Right lobe of liver (tissue), 6 donors: ENCODE measurements at regions not wholly inside any gene's neighbourhood (a gene's known extent, or its start where the extent isn't known, plus 50 kb on each side); places are given as distances from the start of the nearest gene placed in this dataset.

Experiments
- ATAC-seq, 4 donors: fragments of 200-7000 bp; cut with Tn5 transposase; one replicate each; pipeline ENCODE4 v1.9.1; 2020; ENCODE audit warnings: mild to moderate bottlenecking in 4 of 4, moderate library complexity in 4 of 4
- DNase-seq, 3 donors: peaks; one replicate each; pipeline ENCODE4 v3.0.0-alpha.2; 2020
- H3K27ac ChIP-seq, 3 donors: fragments of 200-600 bp; one replicate each; pipeline ENCODE4 v1.8.0; 2022
- H3K27me3 ChIP-seq, 2 donors: fragments of 200-600 bp; one replicate each; pipeline ENCODE4 v1.8.0; 2022
- H3K36me3 ChIP-seq, 4 donors: fragments of 200-600 bp; sonication (generic) in 1 of 4; one replicate each; pipeline versions ENCODE4 v1.5.1 to v1.8.0; 2017 to 2022; ENCODE audit warnings: control low read depth in 1 of 4
- H3K4me1 ChIP-seq, 4 donors: fragments of 200-600 bp; sonication (generic) in 1 of 4; one replicate each; pipeline versions ENCODE4 v1.5.1 to v1.8.0; 2017 to 2022; ENCODE audit warnings: control low read depth in 1 of 4
- H3K4me3 ChIP-seq, 3 donors: fragments of 200-600 bp; one replicate each; pipeline ENCODE4 v1.8.0; 2022
- H3K9me3 ChIP-seq, 4 donors: fragments of 200-600 bp; sonication (generic) in 1 of 4; one replicate each; pipeline versions ENCODE4 v1.5.1 to v1.8.0; 2017 to 2022; ENCODE audit warnings: control low read depth in 1 of 4
- CTCF ChIP-seq, 4 donors: fragments of 200-600 bp in 3 of 4; fragments of 450-650 bp in 1 of 4; IDR thresholded peaks; one replicate each; pipeline versions ENCODE4 v1.5.1 to v1.8.0; 2016 to 2022; ENCODE audit warnings: antibody characterized with exemption in 4 of 4, mild to moderate bottlenecking in 2 of 4
- POLR2A ChIP-seq: fragments of 450-650 bp; IDR thresholded peaks from one replicate; pipeline ENCODE4 v1.6.1; 2017; ENCODE audit warnings: antibody characterized with exemption, mild to moderate bottlenecking
- WGBS: methylation state at CpG from one replicate; pipeline ENCODE4 v1.1.6; 2018; ENCODE audit warnings: low coverage, low lambda C conversion rate; ENCODE audit not compliant: insufficient coverage; ENCODE audit errors: missing lambda C conversion rate; 5-methylcytosine and 5-hydroxymethylcytosine counted together
- intact Hi-C, 2 donors: fragments of 100-400 bp; cut with DNase I; formaldehyde crosslinking; loops; one replicate each; pipeline versions ENCODE4 v1.11.2 to v1.14.1; 2022
- donor health status: DM: no; HTN: yes; CAD: no.
- donor health status: DM: no; HTN: no; CAD: no.
- donor health status: DM: no; HTN: no; CAD: no.
- donor health status: DM: no; HTN: yes; CAD: no.
- donor health status: DM: no; HTN: yes; CAD: no.

- Histone ChIP-seq H3K27me3 (no peaks in the 10 kb centered on the region), H3K4me3 (no peak overlapping the region), H3K36me3 (no peaks in the 10 kb centered on the region), H3K9me3 (no peaks in the 10 kb centered on the region), H3K27ac (no peak overlapping the region), H3K4me1 (no peaks in the 10 kb centered on the region)
- intact Hi-C loops = no loop called here
- TF ChIP-seq POLR2A (no peak), CTCF (IDR thresholded peaks at IDR 0.05) (no peak)
- ATAC-seq (no peak), DNase-seq (no peak)
- WGBS = 68% methylated on average over 5 of the region's 5 CpGs
Observed at GRCh38 chr5:17157294-17157693, 60.1 kb upstream of the BASP1 start.

GRCh38 chr5:17157916-17158529 is 59.4 kb upstream of the BASP1 start:
- H3K27me3 ChIP-seq = no peaks in the 10 kb centered on the region
- no peak overlapping the region for H3K4me3 ChIP-seq
- no peaks in the 10 kb centered on the region for H3K4me1 ChIP-seq
- 56% methylated on average over 6 of the region's 7 CpGs for WGBS
- TF ChIP-seq POLR2A (no peak), CTCF (IDR thresholded peaks at IDR 0.05) (no peak)
- intact Hi-C loops = no loop called here
- ATAC-seq (peak; percentile 34 to 77 (median 66)), DNase-seq (no peak)
- no peaks in the 10 kb centered on the region for H3K36me3 ChIP-seq
- H3K9me3 ChIP-seq = no peaks in the 10 kb centered on the region
- no peak overlapping the region for H3K27ac ChIP-seq

GRCh38 chr5:17160756-17161040 is 56.7 kb upstream of the BASP1 start:
- DNase-seq (no peak), ATAC-seq (no peak)
- Histone ChIP-seq H3K4me1 (no peaks in the 10 kb centered on the region), H3K36me3 (no peaks in the 10 kb centered on the region), H3K4me3 (no peak overlapping the region), H3K27ac (no peak overlapping the region), H3K9me3 (no peaks in the 10 kb centered on the region), H3K27me3 (no peaks in the 10 kb centered on the region)
- intact Hi-C loops = no loop called here
- TF ChIP-seq CTCF (IDR thresholded peaks at IDR 0.05) (no peak), POLR2A (no peak)
- 73% methylated on average over 2 of the region's 2 CpGs for WGBS

- H3K4me1 ChIP-seq = no peaks in the 10 kb centered on the region
- H3K27ac ChIP-seq = no peak overlapping the region
- no peak overlapping the region for H3K4me3 ChIP-seq
- DNase-seq = no peak
- 61% methylated on average over 3 of the region's 3 CpGs for WGBS
- no peaks in the 10 kb centered on the region for H3K36me3 ChIP-seq
- TF ChIP-seq POLR2A = no peak
- no peak for TF ChIP-seq CTCF (IDR thresholded peaks at IDR 0.05)
- intact Hi-C loops = no loop called here
- no peaks in the 10 kb centered on the region for H3K9me3 ChIP-seq
- no peak for ATAC-seq
- no peaks in the 10 kb centered on the region for H3K27me3 ChIP-seq
Observed at GRCh38 chr5:17161662-17162061, 55.8 kb upstream of the BASP1 start.

- no peak for TF ChIP-seq POLR2A
- TF ChIP-seq CTCF (IDR thresholded peaks at IDR 0.05) = no peak
- H3K4me1 ChIP-seq = no peaks in the 10 kb centered on the region
Observed at GRCh38 chr5:17163221-17163620, 54.2 kb upstream of the BASP1 start.

More at GRCh38 chr5:17163221-17163620, 54.2 kb upstream of the BASP1 start:
- H3K27me3 ChIP-seq = no peaks in the 10 kb centered on the region
- no peak overlapping the region for H3K27ac ChIP-seq
- no peak overlapping the region for H3K4me3 ChIP-seq
- no peaks in the 10 kb centered on the region for H3K36me3 ChIP-seq
- H3K9me3 ChIP-seq = no peaks in the 10 kb centered on the region
- no peak for DNase-seq
- intact Hi-C loops = no loop called here
- no peak for ATAC-seq
